Cardiac fibroblast (primary cell): ENCODE measurements at regions not wholly inside any gene's neighbourhood (a gene's known extent, or its start where the extent isn't known, plus 50 kb on each side); places are given as distances from the start of the nearest gene placed in this dataset.

ENCODE experiments used
- DNase-seq, 2 donors: peaks; one replicate each; pipeline versions ENCODE4 v3.0.0 to v3.0.0-alpha.2; 2010; ENCODE audit warnings: low read depth in 2 of 2
- H3K4me3 ChIP-seq, 2 donors: replicated peaks in 1 of 2; 1 replicate in 1 of 2; 2 replicates in 1 of 2; pipeline ENCODE4 v1.5.1; 2011; ENCODE audit warnings: low read depth in 2 of 2, low read length in 2 of 2, mild to moderate bottlenecking in 2 of 2, moderate library complexity in 1 of 2
- TF ChIP-seq, protein P1 (sequence below): IDR thresholded peaks from one replicate; pipeline ENCODE4 v1.5.1; 2011; ENCODE audit warnings: low read depth, mild to moderate bottlenecking, low read length, inconsistent platforms

- no peak for DNase-seq
- TF ChIP-seq, protein P1, sequence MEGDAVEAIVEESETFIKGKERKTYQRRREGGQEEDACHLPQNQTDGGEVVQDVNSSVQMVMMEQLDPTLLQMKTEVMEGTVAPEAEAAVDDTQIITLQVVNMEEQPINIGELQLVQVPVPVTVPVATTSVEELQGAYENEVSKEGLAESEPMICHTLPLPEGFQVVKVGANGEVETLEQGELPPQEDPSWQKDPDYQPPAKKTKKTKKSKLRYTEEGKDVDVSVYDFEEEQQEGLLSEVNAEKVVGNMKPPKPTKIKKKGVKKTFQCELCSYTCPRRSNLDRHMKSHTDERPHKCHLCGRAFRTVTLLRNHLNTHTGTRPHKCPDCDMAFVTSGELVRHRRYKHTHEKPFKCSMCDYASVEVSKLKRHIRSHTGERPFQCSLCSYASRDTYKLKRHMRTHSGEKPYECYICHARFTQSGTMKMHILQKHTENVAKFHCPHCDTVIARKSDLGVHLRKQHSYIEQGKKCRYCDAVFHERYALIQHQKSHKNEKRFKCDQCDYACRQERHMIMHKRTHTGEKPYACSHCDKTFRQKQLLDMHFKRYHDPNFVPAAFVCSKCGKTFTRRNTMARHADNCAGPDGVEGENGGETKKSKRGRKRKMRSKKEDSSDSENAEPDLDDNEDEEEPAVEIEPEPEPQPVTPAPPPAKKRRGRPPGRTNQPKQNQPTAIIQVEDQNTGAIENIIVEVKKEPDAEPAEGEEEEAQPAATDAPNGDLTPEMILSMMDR, result no peak
- H3K4me3 ChIP-seq, result no peak overlapping the region
Measured at GRCh38 chr22:49196046-49196511, 631.6 kb downstream of the BRD1 start.

GRCh38 chr22:49195636-49196035 is 632.0 kb downstream of the BRD1 start:
- no peak for DNase-seq
- H3K4me3 ChIP-seq, result no peak overlapping the region
- TF ChIP-seq, protein P1, result no peak

GRCh38 chr22:49193901-49194465 is 633.7 kb downstream of the BRD1 start:
- no peak overlapping the region for H3K4me3 ChIP-seq
- DNase-seq, result no peak
- TF ChIP-seq, protein P1, result no peak

DNA sequence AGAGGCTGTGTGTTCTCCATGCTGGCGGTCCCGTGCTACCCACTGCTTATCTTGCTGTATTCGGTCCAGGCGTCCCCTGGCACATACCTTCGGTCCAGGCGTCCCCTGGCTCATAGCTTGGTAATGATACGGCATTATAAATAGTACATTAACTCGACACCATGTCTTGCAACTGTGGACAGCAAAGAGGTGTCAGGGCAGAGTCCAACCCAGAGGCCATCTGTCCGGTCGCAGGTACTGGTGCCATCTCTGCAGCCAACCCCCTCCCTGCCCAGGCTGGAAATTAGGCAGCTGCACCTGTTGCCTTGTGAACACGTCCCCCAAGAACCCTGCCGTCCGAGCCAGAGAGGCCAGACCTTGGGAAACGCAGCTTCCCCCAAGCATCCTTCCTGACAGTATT is 634.3 kb downstream of the BRD1 start:
- TF ChIP-seq, protein P1, result no peak
- no peak for DNase-seq
- no peak overlapping the region for H3K4me3 ChIP-seq

DNA sequence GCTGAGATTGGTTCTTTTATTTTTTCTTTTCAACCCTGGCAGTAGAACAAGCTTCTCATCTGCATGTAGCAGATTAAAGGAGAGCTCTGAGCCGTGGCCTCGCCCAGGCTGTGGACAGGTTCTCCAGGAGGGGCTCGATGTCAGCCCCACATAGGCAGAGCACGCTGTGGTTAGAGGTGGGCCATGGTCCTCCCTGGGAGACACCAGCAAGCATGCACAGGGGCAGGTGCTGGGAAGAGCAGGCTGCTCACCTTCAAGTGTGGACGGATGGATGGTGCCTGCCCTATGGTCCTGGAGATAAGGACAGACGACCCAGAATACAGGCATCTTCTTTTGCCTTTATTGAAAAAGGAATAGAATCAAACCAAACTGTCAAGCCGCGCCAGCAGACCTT is 634.8 kb downstream of the BRD1 start:
- TF ChIP-seq, protein P1, result no peak
- no peak for DNase-seq
- no peak overlapping the region for H3K4me3 ChIP-seq

DNA sequence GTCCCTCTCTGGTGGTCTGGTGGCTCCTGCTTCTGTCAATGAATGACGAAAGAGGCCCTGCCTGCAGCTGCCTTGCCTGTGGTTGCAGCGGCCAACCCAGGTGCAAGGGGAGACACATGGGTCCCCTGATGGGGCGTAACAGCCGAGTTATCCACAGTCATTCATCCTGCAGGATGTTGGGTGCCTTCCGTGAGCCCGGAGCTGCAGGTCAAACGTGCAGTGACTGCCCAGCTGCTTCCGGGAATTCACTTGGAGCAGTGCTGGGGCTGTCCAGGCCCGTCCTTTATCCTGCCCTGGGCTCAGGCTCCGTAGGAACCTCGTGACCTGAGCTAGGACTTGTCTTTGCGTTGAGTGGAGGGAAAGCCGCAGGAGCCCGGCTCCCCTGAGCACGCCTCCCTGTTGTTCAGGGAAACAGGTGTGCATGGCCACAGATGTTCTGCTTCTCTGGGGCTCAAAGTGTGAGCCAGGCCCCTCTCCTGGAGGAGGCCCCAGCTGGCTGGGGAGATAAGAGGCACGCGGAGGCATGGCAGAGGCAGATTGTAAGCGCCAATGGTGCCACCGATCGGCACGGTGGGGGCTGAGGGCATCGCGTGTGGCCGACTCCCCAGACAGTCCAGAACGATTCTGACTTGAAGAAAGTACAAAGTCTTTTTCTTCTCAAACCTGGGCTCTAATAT is 635.4 kb downstream of the BRD1 start:
- no peak overlapping the region for H3K4me3 ChIP-seq
- TF ChIP-seq, protein P1, result no peak
- no peak for DNase-seq
